Mucosa of gallbladder (tissue), 1 donor: ENCODE measurements at regions not wholly inside any gene's neighbourhood (a gene's known extent, or its start where the extent isn't known, plus 50 kb on each side); places are given as distances from the start of the nearest gene placed in this dataset.
A peak's percentile ranks its signal among the peaks of the same experiment; 100 is the strongest.

Experiments used
- DNase-seq: peaks from one replicate; pipeline ENCODE4 v3.0.0-alpha.2; 2020; ENCODE audit warnings: low spot score
- donor health status: DM: no; HTN: no; CAD: no.

- DNase-seq, result no peak
Measured at GRCh38 chr13:23983671-23984070, 86.4 kb upstream of the C1QTNF9B start.

- peak; percentile 51 for DNase-seq
Measured at GRCh38 chr13:23984546-23984945, 87.2 kb upstream of the C1QTNF9B start.

GRCh38 chr13:23985060-23985459, 87.8 kb upstream of the C1QTNF9B start:
- no peak for DNase-seq

GRCh38 chr13:23985839-23986238, 88.5 kb upstream of the C1QTNF9B start:
- no peak for DNase-seq

- peak; percentile 26 for DNase-seq
Measured at GRCh38 chr13:23986619-23987018, 89.3 kb upstream of the C1QTNF9B start.

- no peak for DNase-seq
Measured at GRCh38 chr13:23987331-23987894, 90.1 kb upstream of the C1QTNF9B start.

- DNase-seq, result no peak
Measured at GRCh38 chr13:23988546-23989122, 91.3 kb upstream of the C1QTNF9B start.

- no peak for DNase-seq
Measured at GRCh38 chr13:23990455-23990854, 93.2 kb upstream of the C1QTNF9B start.

- DNase-seq, result no peak
Measured at GRCh38 chr13:23991119-23991518, 93.8 kb upstream of the C1QTNF9B start.

GRCh38 chr13:23992781-23993679, 95.7 kb upstream of the C1QTNF9B start:
- no peak for DNase-seq

- DNase-seq, result no peak
Measured at GRCh38 chr13:23993680-23993985, 96.3 kb upstream of the C1QTNF9B start.

GRCh38 chr13:23995283-23996073, 98.2 kb upstream of the C1QTNF9B start:
- DNase-seq, result no peak

GRCh38 chr13:23996456-23996855, 99.2 kb upstream of the C1QTNF9B start:
- no peak for DNase-seq

GRCh38 chr13:23999424-23999823, 102.1 kb upstream of the C1QTNF9B start:
- no peak for DNase-seq

- DNase-seq, result no peak
Measured at GRCh38 chr13:24002206-24002815, 105.0 kb upstream of the C1QTNF9B start.

GRCh38 chr13:24004142-24004899, 107.0 kb upstream of the C1QTNF9B start:
- DNase-seq, result no peak

- DNase-seq, result no peak
Measured at GRCh38 chr13:24004971-24005370, 107.7 kb upstream of the C1QTNF9B start.

- DNase-seq, result no peak
Measured at GRCh38 chr13:24005755-24006281, 108.5 kb upstream of the C1QTNF9B start.

GRCh38 chr13:24006520-24007248, 109.4 kb upstream of the C1QTNF9B start:
- DNase-seq, result no peak

GRCh38 chr13:24007979-24008620, 110.8 kb upstream of the C1QTNF9B start:
- DNase-seq, result no peak
